Activated T-cell treated with anti-CD3 and anti-CD28 coated beads, Interleukin-2, amount 50 U/mL, for 4 hours (primary cell): ENCODE measurements at regions not wholly inside any gene's neighbourhood (a gene's known extent, or its start where the extent isn't known, plus 50 kb on each side); places are given as distances from the start of the nearest gene placed in this dataset.

ENCODE experiments used
- ATAC-seq, 2 donors: fragments of 200-7000 bp; cut with Tn5 transposase; one replicate each; pipeline ENCODE4 v1.10.0; 2021
- DNase-seq: peaks from one replicate; pipeline ENCODE4 v3.0.0-alpha.2; 2020
- H3K27me3 Mint-ChIP-seq: one replicate; pipeline ENCODE4 v1.8.0; 2021; ENCODE audit warnings: low read depth, mixed read lengths
- H3K36me3 Mint-ChIP-seq: one replicate; pipeline ENCODE4 v1.8.0; 2022; ENCODE audit warnings: mixed read lengths; ENCODE audit not compliant: insufficient read depth
- H3K4me1 Mint-ChIP-seq: one replicate; pipeline ENCODE4 v1.8.0; 2021; ENCODE audit warnings: low read depth, mixed read lengths
- H3K4me3 Mint-ChIP-seq: one replicate; pipeline ENCODE4 v1.8.0; 2021; ENCODE audit warnings: mild to moderate bottlenecking, moderate library complexity, mixed read lengths
- H3K9me3 Mint-ChIP-seq: one replicate; pipeline ENCODE4 v1.8.0; 2021; ENCODE audit warnings: mixed read lengths

DNA sequence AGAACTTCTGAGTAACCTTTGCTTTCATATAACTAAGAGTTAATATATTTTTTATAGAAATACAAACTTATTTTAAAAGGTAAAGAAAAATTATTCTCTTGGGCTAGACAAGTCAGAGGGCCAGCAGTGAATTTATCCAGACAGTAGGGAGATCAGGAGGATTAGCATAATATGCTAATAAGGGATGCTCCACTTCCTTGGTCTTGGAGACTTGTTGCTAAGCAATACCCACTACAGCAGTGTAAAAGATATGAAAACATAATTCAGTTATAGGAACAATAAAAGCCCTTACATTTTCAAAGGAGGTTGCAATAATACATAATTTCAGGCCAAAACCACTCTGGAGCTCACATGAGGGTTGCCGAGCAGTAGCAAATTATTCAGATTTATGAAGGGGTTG is 615.6 kb downstream of the KCNH5 start:
- no peak for ATAC-seq
- no peak for DNase-seq
- H3K27me3 Mint-ChIP-seq = no peaks in the 10 kb centered on the region
- peaks cover 37% of the 10 kb centered on the region for H3K9me3 Mint-ChIP-seq
- no peaks in the 10 kb centered on the region for H3K36me3 Mint-ChIP-seq
- H3K4me3 Mint-ChIP-seq = no peak overlapping the region
- no peaks in the 10 kb centered on the region for H3K4me1 Mint-ChIP-seq

DNA sequence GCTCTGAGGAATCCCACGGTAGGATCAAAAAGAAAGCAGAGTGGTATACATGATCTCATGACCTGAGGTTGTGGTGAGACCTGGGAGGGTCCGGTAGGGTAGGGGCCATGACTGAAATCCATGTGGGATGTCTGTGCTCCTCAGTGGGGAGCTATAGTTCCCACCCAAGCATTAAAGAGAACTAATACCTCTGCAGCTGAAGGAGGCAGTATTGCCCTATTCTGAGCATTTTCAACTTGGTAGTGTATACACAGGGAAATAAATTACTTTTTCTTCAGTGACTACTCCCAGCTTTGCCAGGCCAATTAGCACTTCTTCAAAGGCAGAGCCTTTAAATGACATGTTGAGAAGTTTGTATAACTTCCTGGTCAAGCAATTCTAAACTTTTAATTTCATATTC is 613.8 kb downstream of the KCNH5 start:
- H3K4me3 Mint-ChIP-seq = no peak overlapping the region
- H3K27me3 Mint-ChIP-seq = no peaks in the 10 kb centered on the region
- H3K9me3 Mint-ChIP-seq = peaks cover 43% of the 10 kb centered on the region
- H3K36me3 Mint-ChIP-seq = no peaks in the 10 kb centered on the region
- DNase-seq (no peak), ATAC-seq (no peak)
- no peaks in the 10 kb centered on the region for H3K4me1 Mint-ChIP-seq

- no peak for DNase-seq
Observed at GRCh38 chr14:62432955-62433354, 612.3 kb downstream of the KCNH5 start.

DNA sequence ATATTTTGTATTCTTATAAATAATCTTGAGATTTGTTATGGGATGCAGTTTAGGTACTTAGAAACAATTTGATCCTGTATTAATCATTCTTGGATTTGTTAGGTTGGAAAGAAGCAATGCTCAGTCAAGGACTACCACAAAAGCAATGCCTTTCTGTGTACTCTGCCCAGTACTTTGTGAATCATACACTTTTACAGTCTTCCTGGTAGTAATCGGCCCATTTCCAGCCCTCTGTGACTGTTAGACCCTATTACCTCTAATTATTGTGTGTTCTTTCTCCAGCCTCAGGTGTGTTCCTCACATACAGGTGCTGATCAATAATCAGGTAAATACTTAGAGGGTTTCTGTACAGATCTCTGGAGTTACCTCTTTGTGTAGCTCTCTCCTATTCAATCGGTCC is 609.0 kb downstream of the KCNH5 start:
- Mint-ChIP-seq H3K4me1 (no peaks in the 10 kb centered on the region), H3K36me3 (no peaks in the 10 kb centered on the region), H3K9me3 (peaks cover 53% of the 10 kb centered on the region), H3K4me3 (no peak overlapping the region), H3K27me3 (no peaks in the 10 kb centered on the region)
- DNase-seq (no peak), ATAC-seq (no peak)

More at GRCh38 chr14:62432955-62433354, 612.3 kb downstream of the KCNH5 start:
- peaks cover 43% of the 10 kb centered on the region for H3K9me3 Mint-ChIP-seq
- ATAC-seq = no peak
- no peaks in the 10 kb centered on the region for H3K4me1 Mint-ChIP-seq
- H3K36me3 Mint-ChIP-seq = no peaks in the 10 kb centered on the region
- no peaks in the 10 kb centered on the region for H3K27me3 Mint-ChIP-seq
- no peak overlapping the region for H3K4me3 Mint-ChIP-seq

DNA sequence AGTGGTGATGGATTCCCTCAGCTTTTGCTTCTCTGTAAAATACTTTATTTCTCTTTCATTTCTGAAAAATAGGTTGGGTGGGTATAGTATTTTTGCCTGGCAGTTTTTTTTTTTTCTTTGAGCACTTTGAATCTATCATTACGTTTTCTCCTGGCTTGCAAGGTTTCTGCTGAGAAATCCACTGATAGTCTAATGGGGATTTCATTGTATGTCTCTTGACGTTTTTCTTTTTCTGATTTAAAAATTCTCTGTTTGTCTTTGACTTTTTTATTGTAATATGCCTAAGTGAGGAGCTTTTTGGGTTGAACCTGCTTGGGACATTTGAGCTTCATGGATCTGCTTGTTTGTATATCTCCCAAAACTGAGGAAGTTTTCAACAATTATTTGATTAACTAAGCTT is 606.0 kb downstream of the KCNH5 start:
- no peak overlapping the region for H3K4me3 Mint-ChIP-seq
- no peaks in the 10 kb centered on the region for H3K4me1 Mint-ChIP-seq
- ATAC-seq (no peak), DNase-seq (no peak)
- H3K36me3 Mint-ChIP-seq = no peaks in the 10 kb centered on the region
- H3K27me3 Mint-ChIP-seq = no peaks in the 10 kb centered on the region
- peaks cover 35% of the 10 kb centered on the region for H3K9me3 Mint-ChIP-seq

DNA sequence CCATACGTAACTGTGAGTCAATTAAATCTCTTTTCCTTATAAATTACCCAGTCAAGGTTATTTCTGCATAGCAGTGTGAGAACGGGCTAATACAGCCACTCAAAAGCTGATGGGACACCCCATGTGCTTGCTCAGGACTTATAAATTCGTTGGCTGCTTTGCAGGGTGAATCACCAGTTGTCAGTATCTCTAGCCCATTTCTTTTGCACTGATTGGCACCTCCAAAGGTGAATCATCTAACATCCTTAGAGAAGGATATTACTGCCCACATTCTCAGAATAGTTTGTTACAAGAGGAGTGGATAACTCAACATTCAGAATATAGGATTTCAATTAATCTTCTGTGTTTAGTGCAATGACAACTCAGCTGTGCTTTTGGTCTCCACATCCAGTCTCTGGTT is 601.5 kb downstream of the KCNH5 start:
- Mint-ChIP-seq H3K27me3 (no peaks in the 10 kb centered on the region), H3K4me1 (no peaks in the 10 kb centered on the region), H3K4me3 (no peak overlapping the region), H3K9me3 (peaks cover 10% of the 10 kb centered on the region), H3K36me3 (no peaks in the 10 kb centered on the region)
- DNase-seq (no peak), ATAC-seq (no peak)

- no peak for ATAC-seq
- DNase-seq = no peak
- Mint-ChIP-seq H3K4me1 (no peaks in the 10 kb centered on the region), H3K36me3 (no peaks in the 10 kb centered on the region), H3K4me3 (no peak overlapping the region), H3K27me3 (no peaks in the 10 kb centered on the region), H3K9me3 (peaks cover 4% of the 10 kb centered on the region)
Observed at GRCh38 chr14:62445570-62445969, 599.7 kb downstream of the KCNH5 start.

- Mint-ChIP-seq H3K4me1 (no peaks in the 10 kb centered on the region), H3K9me3 (peaks cover 4% of the 10 kb centered on the region), H3K4me3 (no peak overlapping the region), H3K27me3 (no peaks in the 10 kb centered on the region), H3K36me3 (no peaks in the 10 kb centered on the region)
- no peak for DNase-seq
- ATAC-seq = no peak
Observed at GRCh38 chr14:62451221-62451620, 594.0 kb downstream of the KCNH5 start.

DNA sequence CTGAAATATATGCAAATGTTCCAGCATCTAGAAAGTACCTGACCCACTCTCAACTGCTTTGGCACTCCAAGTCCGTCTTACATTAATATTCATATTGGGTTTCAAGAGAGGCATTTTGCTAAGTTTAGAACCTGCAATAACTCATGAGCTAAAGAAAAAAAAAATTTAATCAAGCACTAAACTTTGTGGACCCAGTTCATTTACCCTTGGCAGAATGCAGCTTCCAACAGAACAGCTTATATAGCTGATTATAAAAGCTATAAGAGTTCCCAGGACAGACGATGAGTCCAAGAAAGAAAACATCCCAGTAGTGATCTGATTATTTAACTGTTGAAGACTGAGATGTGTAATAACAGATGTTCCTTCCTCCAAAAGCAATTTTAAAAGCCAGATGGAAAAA is 592.0 kb downstream of the KCNH5 start:
- DNase-seq (no peak), ATAC-seq (no peak)
- Mint-ChIP-seq H3K4me3 (no peak overlapping the region), H3K36me3 (no peaks in the 10 kb centered on the region), H3K27me3 (no peaks in the 10 kb centered on the region), H3K9me3 (peaks cover 4% of the 10 kb centered on the region), H3K4me1 (no peaks in the 10 kb centered on the region)

DNA sequence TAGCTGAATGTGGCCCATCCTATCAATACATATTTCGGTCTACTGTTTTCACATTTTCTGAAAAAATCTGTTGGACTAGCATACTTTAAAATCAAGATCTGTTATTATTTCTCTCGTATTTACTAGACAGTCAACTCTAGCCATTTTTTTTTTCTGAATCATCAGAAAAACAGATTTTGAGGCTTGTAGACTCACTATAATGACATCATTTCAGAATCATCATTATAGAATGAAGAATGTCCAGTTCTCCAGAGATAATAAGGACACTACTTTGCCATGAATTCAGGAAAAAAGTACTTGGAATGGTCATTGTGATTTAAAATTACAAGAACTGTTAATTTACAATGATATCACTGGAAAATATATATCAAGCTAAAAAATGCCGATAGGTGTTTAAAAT is 589.8 kb downstream of the KCNH5 start:
- no peak for DNase-seq
- no peaks in the 10 kb centered on the region for H3K4me1 Mint-ChIP-seq
- no peaks in the 10 kb centered on the region for H3K27me3 Mint-ChIP-seq
- ATAC-seq = no peak
- no peaks in the 10 kb centered on the region for H3K9me3 Mint-ChIP-seq
- no peak overlapping the region for H3K4me3 Mint-ChIP-seq
- H3K36me3 Mint-ChIP-seq = no peaks in the 10 kb centered on the region

GRCh38 chr14:62462988-62463387 is 582.3 kb downstream of the KCNH5 start:
- ATAC-seq (no peak), DNase-seq (no peak)
- Mint-ChIP-seq H3K27me3 (no peaks in the 10 kb centered on the region), H3K4me3 (no peak overlapping the region), H3K9me3 (no peaks in the 10 kb centered on the region), H3K4me1 (no peaks in the 10 kb centered on the region), H3K36me3 (no peaks in the 10 kb centered on the region)

DNA sequence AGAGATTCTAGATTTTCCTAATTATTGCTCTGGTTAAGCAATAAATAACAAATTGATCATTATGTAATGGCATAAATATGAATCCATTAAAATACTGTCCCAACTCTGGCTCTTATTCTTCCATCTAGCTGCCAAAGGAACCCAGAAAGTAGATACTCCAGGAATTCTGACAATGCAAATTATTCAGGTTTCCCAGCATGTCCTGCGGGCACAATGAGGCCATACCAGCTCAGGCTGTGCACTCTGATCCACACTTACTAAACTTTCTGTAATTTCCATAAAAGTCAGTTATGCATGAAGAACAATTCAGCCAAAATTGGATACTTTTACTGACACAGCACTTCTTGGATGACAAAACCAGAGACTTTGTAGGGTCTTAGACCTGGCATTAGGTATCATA is 576.3 kb downstream of the KCNH5 start:
- ATAC-seq (no peak), DNase-seq (no peak)
- Mint-ChIP-seq H3K9me3 (peaks cover 3% of the 10 kb centered on the region), H3K4me3 (no peak overlapping the region), H3K36me3 (no peaks in the 10 kb centered on the region), H3K27me3 (no peaks in the 10 kb centered on the region), H3K4me1 (no peaks in the 10 kb centered on the region)

DNA sequence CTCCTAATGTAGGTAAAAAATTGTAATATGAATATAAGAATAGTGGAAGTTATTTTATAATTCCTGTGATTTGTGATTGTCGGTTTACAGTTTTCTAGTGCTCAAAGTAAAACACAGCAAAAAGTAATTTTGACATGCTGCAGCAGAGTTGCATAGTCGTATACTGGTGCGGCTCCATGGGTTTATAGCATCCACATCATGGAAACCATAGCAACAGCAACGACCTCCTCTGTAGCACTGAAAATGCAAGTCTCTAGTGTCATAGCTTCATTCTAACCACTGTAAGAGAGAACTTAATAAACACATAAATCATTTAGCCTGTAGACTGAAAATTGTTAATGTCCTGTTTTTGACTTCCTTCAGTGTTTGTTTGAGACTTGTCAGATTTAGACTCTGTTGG is 574.3 kb downstream of the KCNH5 start:
- DNase-seq (no peak), ATAC-seq (no peak)
- H3K27me3 Mint-ChIP-seq = no peaks in the 10 kb centered on the region
- H3K4me1 Mint-ChIP-seq = no peaks in the 10 kb centered on the region
- no peak overlapping the region for H3K4me3 Mint-ChIP-seq
- peaks cover 3% of the 10 kb centered on the region for H3K9me3 Mint-ChIP-seq
- H3K36me3 Mint-ChIP-seq = no peaks in the 10 kb centered on the region

DNA sequence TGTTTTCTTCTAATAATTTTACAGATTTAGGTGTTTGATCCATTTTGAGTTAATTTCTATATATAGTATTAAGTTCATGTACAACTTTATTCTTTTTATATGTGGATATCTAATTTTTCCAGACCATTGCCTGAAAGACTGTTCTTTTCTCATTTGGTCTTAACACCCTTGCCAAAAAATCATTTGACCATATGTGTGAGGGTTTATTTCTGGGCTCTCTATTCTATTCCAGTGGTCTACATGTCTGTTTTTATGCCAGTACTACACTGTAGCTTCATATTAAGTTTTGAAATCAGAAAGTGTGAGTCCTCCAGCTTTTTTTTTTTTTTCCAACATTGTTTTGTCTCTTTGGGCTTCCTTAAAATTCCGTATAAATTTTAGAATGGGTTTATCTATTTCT is 554.1 kb downstream of the KCNH5 start:
- H3K4me3 Mint-ChIP-seq = no peak overlapping the region
- peaks cover 19% of the 10 kb centered on the region for H3K9me3 Mint-ChIP-seq
- DNase-seq (no peak), ATAC-seq (no peak)
- H3K4me1 Mint-ChIP-seq = no peaks in the 10 kb centered on the region
- H3K36me3 Mint-ChIP-seq = no peaks in the 10 kb centered on the region
- no peaks in the 10 kb centered on the region for H3K27me3 Mint-ChIP-seq

- no peak overlapping the region for H3K4me3 Mint-ChIP-seq
Observed at GRCh38 chr14:62497708-62498107, 547.5 kb downstream of the KCNH5 start.

DNA sequence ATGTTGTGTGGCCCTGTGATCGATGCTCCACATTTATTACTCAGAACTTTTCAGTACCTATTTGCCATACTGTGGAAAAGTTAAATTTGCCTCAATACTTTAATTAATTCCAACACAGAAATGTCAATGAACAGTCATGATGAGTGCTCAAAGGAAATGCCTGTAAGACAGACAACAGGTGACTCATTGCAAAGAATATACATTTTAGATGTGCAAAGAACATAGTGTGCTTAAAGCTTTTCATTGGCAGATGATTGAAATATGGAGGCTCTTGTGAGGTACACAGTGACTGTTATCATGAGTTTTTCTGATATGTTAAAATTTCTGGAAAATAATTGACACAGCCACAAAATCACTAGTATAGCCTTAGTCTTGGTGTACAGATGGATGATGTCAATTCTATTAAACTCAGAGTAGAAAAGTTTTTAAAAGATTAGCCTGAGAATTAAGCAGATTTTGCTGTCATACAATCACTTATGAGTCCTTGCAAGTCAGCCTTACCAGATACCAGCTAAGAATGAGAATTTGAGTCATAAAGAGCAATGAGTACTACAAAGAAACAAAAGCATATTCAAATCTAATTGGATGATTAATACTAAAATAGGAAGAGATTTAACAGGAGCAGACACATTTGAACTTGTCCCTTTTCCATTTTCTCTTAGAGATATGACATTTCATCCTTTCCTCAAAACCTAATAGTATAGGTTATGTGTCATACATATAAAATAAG is 544.1 kb downstream of the KCNH5 start:
- no peaks in the 10 kb centered on the region for H3K4me1 Mint-ChIP-seq
- DNase-seq = no peak
- no peak overlapping the region for H3K4me3 Mint-ChIP-seq
- H3K9me3 Mint-ChIP-seq = peaks cover 14% of the 10 kb centered on the region
- H3K36me3 Mint-ChIP-seq = no peaks in the 10 kb centered on the region
- no peak for ATAC-seq
- H3K27me3 Mint-ChIP-seq = no peaks in the 10 kb centered on the region

More at GRCh38 chr14:62497708-62498107, 547.5 kb downstream of the KCNH5 start:
- H3K9me3 Mint-ChIP-seq = peaks cover 26% of the 10 kb centered on the region
- no peaks in the 10 kb centered on the region for H3K4me1 Mint-ChIP-seq
- H3K36me3 Mint-ChIP-seq = no peaks in the 10 kb centered on the region
- H3K27me3 Mint-ChIP-seq = no peaks in the 10 kb centered on the region
- no peak for ATAC-seq
- no peak for DNase-seq
